ENCODE measurements at regions not wholly inside any gene's neighbourhood (a gene's known extent, or its start where the extent isn't known, plus 50 kb on each side); places are given as distances from the start of the nearest gene placed in this dataset.

GRCh38 chr5:163993126-163993525 is 487.7 kb downstream of the MAT2B start:
- no peak for TF ChIP-seq CTCF (IDR thresholded peaks at IDR 0.05)
- TF ChIP-seq EZH2 (IDR thresholded peaks at IDR 0.05; ENCODE audit: borderline replicate concordance, insufficient read depth, low read depth, low read length, poor library complexity, severe bottlenecking), result no peak
